ENCODE measurements at regions not wholly inside any gene's neighbourhood (a gene's known extent, or its start where the extent isn't known, plus 50 kb on each side); places are given as distances from the start of the nearest gene placed in this dataset.

DNA sequence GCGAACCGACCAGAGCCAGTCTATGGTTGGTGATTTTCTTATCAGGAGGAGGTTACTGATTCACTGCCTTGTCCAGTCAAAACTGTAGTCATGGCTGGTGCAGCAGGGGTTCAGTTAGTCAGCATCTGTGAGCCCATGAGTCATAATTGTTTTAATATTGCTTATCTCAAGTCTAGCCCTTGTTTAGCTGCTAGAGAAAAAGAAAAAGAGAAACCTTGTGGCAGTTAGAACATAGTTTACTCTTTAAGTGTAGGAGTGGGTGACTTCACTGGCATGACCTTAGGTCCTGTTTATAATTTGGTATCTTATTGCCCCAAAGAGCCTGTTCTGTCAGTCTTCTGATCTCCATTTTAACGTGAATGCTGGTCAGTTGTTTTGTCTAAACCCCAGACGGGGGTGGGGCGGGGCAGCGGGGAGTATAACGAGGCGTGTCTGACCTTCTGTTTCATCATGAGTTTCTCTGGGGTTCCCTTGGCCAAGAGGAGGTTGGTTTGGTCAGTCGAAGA, 76.9 kb upstream of the NFIL3 start:
- TF ChIP-seq POLR2A (IDR thresholded peaks at IDR 0.05) (no peak), CTCF (IDR thresholded peaks at IDR 0.05) (no peak)

Measured in sigmoid colon (tissue), 3 donors.